ENCODE measurements at regions not wholly inside any gene's neighbourhood (a gene's known extent, or its start where the extent isn't known, plus 50 kb on each side); places are given as distances from the start of the nearest gene placed in this dataset.

GRCh38 chr4:164396439-164396838, 357.5 kb upstream of the SMIM31 start:
- no peak for DNase-seq (ENCODE audit: low spot score in 2 of 2, unreplicated experiment in 2 of 2)
- H3K4me1 Mint-ChIP-seq: no peaks in the 10 kb centered on the region
- no peak overlapping the region for H3K4me3 Mint-ChIP-seq
- H3K27ac Mint-ChIP-seq: no peak overlapping the region
- no peaks in the 10 kb centered on the region for H3K9me3 Mint-ChIP-seq
- H3K36me3 Mint-ChIP-seq: no peaks in the 10 kb centered on the region
- no peak for TF ChIP-seq CTCF (IDR thresholded peaks at IDR 0.05; ENCODE audit: unreplicated experiment)
- H3K27me3 Mint-ChIP-seq (ENCODE audit: low read depth): peaks cover 22% of the 10 kb centered on the region

- H3K4me1 Mint-ChIP-seq: no peaks in the 10 kb centered on the region
- no peaks in the 10 kb centered on the region for H3K9me3 Mint-ChIP-seq
- peaks cover 16% of the 10 kb centered on the region for H3K27me3 Mint-ChIP-seq (ENCODE audit: low read depth)
Measured at GRCh38 chr4:164402554-164402953, 351.4 kb upstream of the SMIM31 start.

DNA sequence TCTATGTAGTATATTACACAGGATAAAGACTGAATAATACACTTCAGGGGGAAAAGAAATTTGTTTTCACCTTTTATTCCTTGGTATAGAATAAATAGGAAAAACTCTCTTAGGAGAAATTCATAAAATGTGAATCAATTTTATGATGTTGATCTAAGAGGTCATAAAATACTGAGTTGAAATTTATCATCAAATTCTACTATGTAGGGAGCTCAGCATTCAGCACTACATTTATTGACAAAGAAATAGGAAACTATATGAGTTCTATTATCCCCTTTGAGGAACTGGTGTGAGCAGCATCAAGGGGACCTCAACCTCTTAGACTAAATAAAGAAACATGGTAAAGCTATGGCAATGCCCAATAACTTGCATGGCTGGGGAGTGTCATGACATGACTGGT, 348.2 kb upstream of the SMIM31 start:
- Mint-ChIP-seq H3K4me3 (no peak overlapping the region), H3K4me1 (no peaks in the 10 kb centered on the region), H3K9me3 (no peaks in the 10 kb centered on the region), H3K27ac (no peak overlapping the region), H3K27me3 (ENCODE audit: low read depth) (peaks cover 16% of the 10 kb centered on the region), H3K36me3 (no peaks in the 10 kb centered on the region)
- no peak for TF ChIP-seq CTCF (IDR thresholded peaks at IDR 0.05; ENCODE audit: unreplicated experiment)
- no peak for DNase-seq (ENCODE audit: low spot score in 2 of 2, unreplicated experiment in 2 of 2)

More at GRCh38 chr4:164402554-164402953, 351.4 kb upstream of the SMIM31 start:
- Mint-ChIP-seq H3K36me3 (no peaks in the 10 kb centered on the region), H3K4me3 (no peak overlapping the region), H3K27ac (no peak overlapping the region)
- no peak for DNase-seq (ENCODE audit: low spot score in 2 of 2, unreplicated experiment in 2 of 2)
- TF ChIP-seq CTCF (IDR thresholded peaks at IDR 0.05; ENCODE audit: unreplicated experiment): no peak

DNA sequence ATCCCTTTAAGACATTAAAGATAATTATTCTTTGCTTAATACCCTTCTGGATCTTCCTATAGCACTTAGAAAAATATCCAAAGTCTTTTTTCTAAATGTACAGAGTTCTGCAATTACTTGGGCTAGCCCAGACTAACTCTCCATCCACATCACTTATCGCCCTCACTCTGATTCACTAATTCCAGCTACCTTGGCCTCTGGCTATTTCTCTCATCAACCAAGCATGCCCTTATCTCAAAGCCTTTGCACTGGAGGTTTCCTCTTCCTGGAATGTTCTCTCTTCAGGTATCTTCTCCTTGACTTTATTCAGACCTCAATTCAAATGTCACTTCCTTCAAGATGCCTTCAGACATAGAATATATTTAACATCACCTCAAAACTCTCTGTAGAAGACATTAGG, 345.1 kb upstream of the SMIM31 start:
- H3K4me1 Mint-ChIP-seq: no peaks in the 10 kb centered on the region
- no peak for TF ChIP-seq CTCF (IDR thresholded peaks at IDR 0.05; ENCODE audit: unreplicated experiment)
- H3K36me3 Mint-ChIP-seq: no peaks in the 10 kb centered on the region
- H3K27me3 Mint-ChIP-seq (ENCODE audit: low read depth): peaks cover 6% of the 10 kb centered on the region
- H3K9me3 Mint-ChIP-seq: no peaks in the 10 kb centered on the region
- H3K27ac Mint-ChIP-seq: no peak overlapping the region
- no peak for DNase-seq (ENCODE audit: low spot score in 2 of 2, unreplicated experiment in 2 of 2)
- no peak overlapping the region for H3K4me3 Mint-ChIP-seq

GRCh38 chr4:164410401-164410800, 343.5 kb upstream of the SMIM31 start:
- Mint-ChIP-seq H3K4me1 (no peaks in the 10 kb centered on the region), H3K27me3 (ENCODE audit: low read depth) (peaks cover 6% of the 10 kb centered on the region), H3K27ac (no peak overlapping the region), H3K36me3 (no peaks in the 10 kb centered on the region), H3K4me3 (no peak overlapping the region), H3K9me3 (no peaks in the 10 kb centered on the region)
- no peak for TF ChIP-seq CTCF (IDR thresholded peaks at IDR 0.05; ENCODE audit: unreplicated experiment)
- DNase-seq (ENCODE audit: low spot score in 2 of 2, unreplicated experiment in 2 of 2): no peak

- TF ChIP-seq CTCF (IDR thresholded peaks at IDR 0.05; ENCODE audit: unreplicated experiment): no peak
- Mint-ChIP-seq H3K4me1 (no peaks in the 10 kb centered on the region), H3K9me3 (peaks cover 3% of the 10 kb centered on the region), H3K27me3 (ENCODE audit: low read depth) (peaks cover 6% of the 10 kb centered on the region), H3K36me3 (no peaks in the 10 kb centered on the region), H3K4me3 (no peak overlapping the region), H3K27ac (no peak overlapping the region)
- DNase-seq (ENCODE audit: low spot score in 2 of 2, unreplicated experiment in 2 of 2): no peak
Measured at GRCh38 chr4:164412246-164412645, 341.7 kb upstream of the SMIM31 start.
